NCI-H1048 (cell line): ENCODE measurements at regions not wholly inside any gene's neighbourhood (a gene's known extent, or its start where the extent isn't known, plus 50 kb on each side); places are given as distances from the start of the nearest gene placed in this dataset.
"Not testable (repeated sequence)": the region's sequence is repeated elsewhere in the genome, so short reads cannot be mapped to it uniquely, and the experiment has no call there.

ENCODE experiments used
- DNase-seq: peaks from one replicate; lab custom pipeline; 2025; lab: John Stamatoyannopoulos, UW

GRCh38 chr13:109273326-109273751 is 513.0 kb downstream of the IRS2 start:
- no peak for DNase-seq

GRCh38 chr13:109272595-109273325 is 513.6 kb downstream of the IRS2 start:
- no peak for DNase-seq

GRCh38 chr13:109271555-109272541 is 514.5 kb downstream of the IRS2 start:
- DNase-seq = peak; percentile 65

- no peak for DNase-seq
These were observed 515.3 kb downstream of the IRS2 start for GRCh38 chr13:109271061-109271460.

- not testable (repeated sequence) for DNase-seq
These were observed 517.0 kb downstream of the IRS2 start for GRCh38 chr13:109269381-109269780.

GRCh38 chr13:109268492-109268891 is 517.9 kb downstream of the IRS2 start:
- DNase-seq = not testable (repeated sequence)

GRCh38 chr13:109267400-109267799 is 519.0 kb downstream of the IRS2 start:
- DNase-seq = not testable (repeated sequence)

- not testable (repeated sequence) for DNase-seq
These were observed 521.0 kb downstream of the IRS2 start for GRCh38 chr13:109265438-109265742.

GRCh38 chr13:109264603-109265437 is 521.6 kb downstream of the IRS2 start:
- DNase-seq = not testable (repeated sequence)

- DNase-seq = not testable (repeated sequence)
These were observed 528.6 kb downstream of the IRS2 start for GRCh38 chr13:109257761-109258157.
